WTC11 (cell line): ENCODE measurements at regions not wholly inside any gene's neighbourhood (a gene's known extent, or its start where the extent isn't known, plus 50 kb on each side); places are given as distances from the start of the nearest gene placed in this dataset.

ENCODE experiments used
- ATAC-seq: fragments of 200-7000 bp; cut with Tn5 transposase; 2 replicates; pipeline ENCODE4 v1.10.0; 2021; ENCODE audit warnings: mild to moderate bottlenecking, moderate library complexity
- CTCF ChIA-PET: fragments of 300-600 bp; sonication (Branson Sonifier 250); formaldehyde crosslinking; loops from one replicate; lab custom pipeline; 2021; ENCODE audit warnings: antibody characterized with exemption; lab: Charles Lee
- POLR2A ChIA-PET: fragments of 350-600 bp; sonication (Branson Sonifier 250); formaldehyde crosslinking; loops from one replicate; lab custom pipeline; 2021; ENCODE audit warnings: antibody characterized with exemption; lab: Charles Lee
- DNase-seq: peaks from one replicate; pipeline ENCODE4 v3.0.0; 2021; ENCODE audit warnings: low spot score
- H3K27ac Mint-ChIP-seq: 2 replicates; pipeline ENCODE4 v1.8.0; 2021; ENCODE audit warnings: mixed read lengths
- H3K27me3 Mint-ChIP-seq: 2 replicates; pipeline ENCODE4 v1.8.0; 2021; ENCODE audit warnings: low read depth, mild to moderate bottlenecking, moderate library complexity, mixed read lengths
- H3K36me3 Mint-ChIP-seq: 2 replicates; pipeline ENCODE4 v1.8.0; 2021; ENCODE audit warnings: mixed read lengths
- H3K4me1 Mint-ChIP-seq: 2 replicates; pipeline ENCODE4 v1.8.0; 2022; ENCODE audit warnings: mixed read lengths
- H3K4me3 Mint-ChIP-seq: 2 replicates; pipeline ENCODE4 v1.8.0; 2021; ENCODE audit warnings: mild to moderate bottlenecking, moderate library complexity, mixed read lengths
- H3K9me3 Mint-ChIP-seq: 2 replicates; pipeline ENCODE4 v1.8.0; 2021; ENCODE audit warnings: mixed read lengths
- ATF2 ChIP-seq: sonication (generic); formaldehyde crosslinking; IDR thresholded peaks from 2 replicates; pipeline ENCODE4 v1.8.1; 2022; ENCODE audit warnings: low read depth, missing genetic modification reagents, borderline replicate concordance
- CREM ChIP-seq: sonication (generic); formaldehyde crosslinking; IDR thresholded peaks from 2 replicates; pipeline ENCODE4 v1.8.1; 2022; ENCODE audit warnings: mild to moderate bottlenecking, missing genetic modification reagents, moderate library complexity
- E2F5 ChIP-seq: sonication (generic); formaldehyde crosslinking; IDR thresholded peaks from 2 replicates; pipeline ENCODE4 v1.8.1; 2022; ENCODE audit warnings: mild to moderate bottlenecking, moderate library complexity, missing genetic modification reagents
- FOXK1 ChIP-seq: sonication (generic); formaldehyde crosslinking; IDR thresholded peaks from 2 replicates; pipeline ENCODE4 v1.8.0; 2022; ENCODE audit warnings: mild to moderate bottlenecking, moderate library complexity, missing genetic modification reagents
- HMGA2 ChIP-seq: fragments of 250-450 bp; sonication (Bioruptor Pico); IDR thresholded peaks from 2 replicates; pipeline ENCODE4 v1.4.0; 2021; ENCODE audit warnings: mild to moderate bottlenecking, moderate library complexity
- NFYB ChIP-seq: sonication (generic); formaldehyde crosslinking; conservative IDR thresholded peaks from 2 replicates; pipeline ENCODE4 v1.8.0; 2022; ENCODE audit warnings: low read depth, missing genetic modification reagents
- NR1H2 ChIP-seq: sonication (generic); formaldehyde crosslinking; IDR thresholded peaks from 2 replicates; pipeline ENCODE4 v1.9.0; 2021; ENCODE audit warnings: mild to moderate bottlenecking, moderate library complexity, missing genetic modification reagents
- OVOL2 ChIP-seq: fragments of 250-450 bp; sonication (Bioruptor Pico); IDR thresholded peaks from 2 replicates; pipeline ENCODE4 v1.9.0; 2021; ENCODE audit warnings: mild to moderate bottlenecking, borderline replicate concordance
- PRRX2 ChIP-seq: fragments of 250-450 bp; sonication (Bioruptor Pico); IDR thresholded peaks from 2 replicates; pipeline ENCODE4 v1.8.0; 2021; ENCODE audit warnings: mild to moderate bottlenecking
- SMAD3 ChIP-seq: sonication (generic); formaldehyde crosslinking; IDR thresholded peaks from 2 replicates; pipeline ENCODE4 v1.8.0; 2022; ENCODE audit warnings: missing genetic modification reagents, mild to moderate bottlenecking, borderline replicate concordance
- SOX15 ChIP-seq: fragments of 250-450 bp; sonication (Bioruptor Pico); IDR thresholded peaks from 2 replicates; pipeline ENCODE4 v1.9.0; 2021; ENCODE audit warnings: mild to moderate bottlenecking
- ZNF121 ChIP-seq: sonication (generic); formaldehyde crosslinking; IDR thresholded peaks from 2 replicates; pipeline ENCODE4 v1.8.0; 2023; ENCODE audit warnings: missing genetic modification reagents
- ZNF138 ChIP-seq: sonication (generic); formaldehyde crosslinking; conservative IDR thresholded peaks from 2 replicates; pipeline ENCODE4 v1.8.1; 2022; ENCODE audit warnings: mild to moderate bottlenecking, moderate library complexity, missing genetic modification reagents
- ZNF317 ChIP-seq: sonication (generic); formaldehyde crosslinking; IDR thresholded peaks from 2 replicates; pipeline ENCODE4 v1.8.1; 2023; ENCODE audit warnings: low read depth, mild to moderate bottlenecking, moderate library complexity, missing genetic modification reagents, borderline replicate concordance
- ZNF396 ChIP-seq: fragments of 250-450 bp; sonication (Bioruptor Pico); IDR thresholded peaks from 2 replicates; pipeline ENCODE4 v1.8.0; 2021; ENCODE audit warnings: mild to moderate bottlenecking, moderate library complexity, borderline replicate concordance
- TF ChIP-seq, protein P1 (sequence below): sonication (generic); formaldehyde crosslinking; IDR thresholded peaks from 2 replicates; pipeline ENCODE4 v1.8.0; 2023; ENCODE audit warnings: mild to moderate bottlenecking, missing genetic modification reagents
- TF ChIP-seq, protein P2 (sequence below): sonication (generic); formaldehyde crosslinking; IDR thresholded peaks from 2 replicates; pipeline ENCODE4 v1.8.0; 2022; ENCODE audit warnings: mild to moderate bottlenecking, missing genetic modification reagents

GRCh38 chr1:188247255-188247654 is 1418.5 kb downstream of the PLA2G4A start:
- H3K36me3 Mint-ChIP-seq, result no peaks in the 10 kb centered on the region
- ChIA-PET POLR2A (no interaction called here), CTCF (no interaction called here)
- ATAC-seq (no peak), DNase-seq (no peak)
- H3K27me3 Mint-ChIP-seq, result no peaks in the 10 kb centered on the region
- no peak for TF ChIP-seq ZNF317 (CRISPR knock-in tag)
- TF ChIP-seq NR1H2 (CRISPR knock-in tag), result no peak
- no peak for TF ChIP-seq ZNF138
- TF ChIP-seq, protein P1, sequence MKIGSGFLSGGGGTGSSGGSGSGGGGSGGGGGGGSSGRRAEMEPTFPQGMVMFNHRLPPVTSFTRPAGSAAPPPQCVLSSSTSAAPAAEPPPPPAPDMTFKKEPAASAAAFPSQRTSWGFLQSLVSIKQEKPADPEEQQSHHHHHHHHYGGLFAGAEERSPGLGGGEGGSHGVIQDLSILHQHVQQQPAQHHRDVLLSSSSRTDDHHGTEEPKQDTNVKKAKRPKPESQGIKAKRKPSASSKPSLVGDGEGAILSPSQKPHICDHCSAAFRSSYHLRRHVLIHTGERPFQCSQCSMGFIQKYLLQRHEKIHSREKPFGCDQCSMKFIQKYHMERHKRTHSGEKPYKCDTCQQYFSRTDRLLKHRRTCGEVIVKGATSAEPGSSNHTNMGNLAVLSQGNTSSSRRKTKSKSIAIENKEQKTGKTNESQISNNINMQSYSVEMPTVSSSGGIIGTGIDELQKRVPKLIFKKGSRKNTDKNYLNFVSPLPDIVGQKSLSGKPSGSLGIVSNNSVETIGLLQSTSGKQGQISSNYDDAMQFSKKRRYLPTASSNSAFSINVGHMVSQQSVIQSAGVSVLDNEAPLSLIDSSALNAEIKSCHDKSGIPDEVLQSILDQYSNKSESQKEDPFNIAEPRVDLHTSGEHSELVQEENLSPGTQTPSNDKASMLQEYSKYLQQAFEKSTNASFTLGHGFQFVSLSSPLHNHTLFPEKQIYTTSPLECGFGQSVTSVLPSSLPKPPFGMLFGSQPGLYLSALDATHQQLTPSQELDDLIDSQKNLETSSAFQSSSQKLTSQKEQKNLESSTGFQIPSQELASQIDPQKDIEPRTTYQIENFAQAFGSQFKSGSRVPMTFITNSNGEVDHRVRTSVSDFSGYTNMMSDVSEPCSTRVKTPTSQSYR (CRISPR knock-in tag), result no peak
- no peak for TF ChIP-seq NFYB (CRISPR knock-in tag)
- no peak for TF ChIP-seq SOX15 (CRISPR knock-in tag)
- no peak for TF ChIP-seq HMGA2 (CRISPR knock-in tag)
- TF ChIP-seq PRRX2 (CRISPR knock-in tag), result no peak
- TF ChIP-seq ZNF121 (CRISPR knock-in tag), result no peak
- no peak for TF ChIP-seq SMAD3 (CRISPR knock-in tag)
- TF ChIP-seq FOXK1 (CRISPR knock-in tag), result no peak
- no peak for TF ChIP-seq E2F5 (CRISPR knock-in tag)
- TF ChIP-seq ATF2, result no peak
- TF ChIP-seq, protein P2, sequence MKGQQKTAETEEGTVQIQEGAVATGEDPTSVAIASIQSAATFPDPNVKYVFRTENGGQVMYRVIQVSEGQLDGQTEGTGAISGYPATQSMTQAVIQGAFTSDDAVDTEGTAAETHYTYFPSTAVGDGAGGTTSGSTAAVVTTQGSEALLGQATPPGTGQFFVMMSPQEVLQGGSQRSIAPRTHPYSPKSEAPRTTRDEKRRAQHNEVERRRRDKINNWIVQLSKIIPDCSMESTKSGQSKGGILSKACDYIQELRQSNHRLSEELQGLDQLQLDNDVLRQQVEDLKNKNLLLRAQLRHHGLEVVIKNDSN (CRISPR knock-in tag), result no peak
- no peak overlapping the region for H3K4me3 Mint-ChIP-seq
- H3K27ac Mint-ChIP-seq, result no peak overlapping the region
- no peaks in the 10 kb centered on the region for H3K9me3 Mint-ChIP-seq
- H3K4me1 Mint-ChIP-seq, result no peaks in the 10 kb centered on the region

DNA sequence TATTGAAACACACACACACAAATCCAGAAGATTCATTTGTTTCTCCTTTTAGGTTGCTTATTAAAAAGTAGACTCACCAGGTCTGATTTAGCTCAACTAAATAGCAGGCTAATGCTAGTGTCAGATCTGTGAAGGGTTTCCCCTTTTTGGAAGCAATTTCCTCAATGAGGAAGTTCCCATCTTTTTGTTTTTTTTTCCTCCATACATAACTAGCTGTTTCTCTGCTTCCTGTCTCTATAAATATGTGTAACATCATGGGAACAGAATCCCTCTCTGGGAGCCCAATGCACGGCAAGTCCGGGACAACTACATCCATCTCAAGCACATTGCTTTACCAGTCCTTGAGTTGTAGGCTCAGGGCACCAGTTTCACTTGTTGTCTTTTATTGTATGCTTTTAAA is 1421.1 kb downstream of the PLA2G4A start:
- TF ChIP-seq OVOL2 (no peak), CREM (no peak), ZNF396 (CRISPR knock-in tag) (no peak), HMGA2 (CRISPR knock-in tag) (no peak)
- TF ChIP-seq, protein P1 (CRISPR knock-in tag), result no peak
- CTCF ChIA-PET, result no interaction called here
- DNase-seq (no peak), ATAC-seq (no peak)
- Mint-ChIP-seq H3K27me3 (no peaks in the 10 kb centered on the region), H3K36me3 (no peaks in the 10 kb centered on the region), H3K4me1 (no peaks in the 10 kb centered on the region), H3K27ac (no peak overlapping the region), H3K9me3 (peaks cover 4% of the 10 kb centered on the region; the same call in 1 of the 2 replicates), H3K4me3 (no peak overlapping the region)
- POLR2A ChIA-PET, result no interaction called here
